T-cell (primary cell): ENCODE measurements at regions not wholly inside any gene's neighbourhood (a gene's known extent, or its start where the extent isn't known, plus 50 kb on each side); places are given as distances from the start of the nearest gene placed in this dataset.

Experiments
- ATAC-seq, 4 experiments: fragments of 200-7000 bp in 3 of 4; fragments of 150-1000 bp in 1 of 4; cut with Tn5 transposase; replicated peaks in 1 of 4; 1 replicate in 3 of 4; 2 replicates in 1 of 4; pipeline ENCODE4 v1.10.0; 2021; ENCODE audit warnings: moderate library complexity in 3 of 4, mild to moderate bottlenecking in 2 of 4, moderate number of reproducible peaks in 1 of 4
- CTCF ChIA-PET, 2 donors: fragments of 300-600 bp; sonication (Branson Sonifier 250); formaldehyde crosslinking; loops; one replicate each; lab custom pipeline; 2022; ENCODE audit warnings: antibody characterized with exemption in 2 of 2; lab: Charles Lee
- POLR2A ChIA-PET, 2 donors: fragments of 300-600 bp; sonication (Branson Sonifier 250); formaldehyde crosslinking; loops; one replicate each; lab custom pipeline; 2022; ENCODE audit warnings: antibody characterized with exemption in 2 of 2; lab: Charles Lee
- DNase-seq, 35 experiments: peaks; one replicate each; pipeline versions ENCODE4 v3.0.0 to v3.0.0-alpha.2; 2013 to 2023
- H3K27ac ChIP-seq: one replicate; pipeline ENCODE4 v1.5.1; 2013; ENCODE audit warnings: low read length
- H3K27me3 ChIP-seq, 2 experiments: replicated peaks in 1 of 2; 1 replicate in 1 of 2; 2 replicates in 1 of 2; pipeline versions ENCODE4 v1.6.1 to v1.7.0; 2013; ENCODE audit warnings: low read length in 1 of 2, mixed read lengths in 1 of 2; ENCODE audit not compliant: control insufficient read depth in 2 of 2, insufficient read depth in 2 of 2; ENCODE audit errors: extremely low read depth in 1 of 2
- H3K36me3 ChIP-seq, 2 donors: 1 replicate in 1 of 2; 2 replicates in 1 of 2; pipeline versions ENCODE4 v1.6.1 to v1.7.0; 2013; ENCODE audit warnings: low read length in 1 of 2; ENCODE audit not compliant: control insufficient read depth in 2 of 2, insufficient read depth in 1 of 2; ENCODE audit errors: extremely low read depth in 1 of 2
- H3K4me1 ChIP-seq, 2 experiments: 1 replicate in 1 of 2; 2 replicates in 1 of 2; pipeline versions ENCODE4 v1.6.1 to v1.7.0; 2013; ENCODE audit warnings: low read length in 2 of 2, mixed read lengths in 1 of 2; ENCODE audit not compliant: insufficient read depth in 2 of 2, control insufficient read depth in 1 of 2; ENCODE audit errors: extremely low read depth in 1 of 2
- H3K4me3 ChIP-seq, 2 donors: 1 replicate in 1 of 2; 2 replicates in 1 of 2; pipeline versions ENCODE4 v1.5.1 to v1.7.0; 2013; ENCODE audit warnings: mild to moderate bottlenecking in 2 of 2, low read length in 1 of 2, moderate library complexity in 1 of 2; ENCODE audit not compliant: control insufficient read depth in 1 of 2; ENCODE audit errors: extremely low read depth in 1 of 2
- H3K9me3 ChIP-seq: 2 replicates; pipeline ENCODE4 v1.7.0; 2013
- H3K27ac Mint-ChIP-seq, 2 donors: one replicate each; pipeline ENCODE4 v1.8.0; 2020 to 2021; ENCODE audit warnings: mild to moderate bottlenecking in 2 of 2, mixed read lengths in 2 of 2
- H3K27me3 Mint-ChIP-seq, 2 donors: one replicate each; pipeline ENCODE4 v1.8.0; 2021 to 2022; ENCODE audit warnings: mixed read lengths in 2 of 2
- H3K36me3 Mint-ChIP-seq: one replicate; pipeline ENCODE4 v1.8.0; 2021; ENCODE audit warnings: mixed read lengths
- H3K4me1 Mint-ChIP-seq, 3 donors: one replicate each; pipeline ENCODE4 v1.8.0; 2020 to 2022; ENCODE audit warnings: mixed read lengths in 3 of 3, mild to moderate bottlenecking in 1 of 3
- H3K4me3 Mint-ChIP-seq, 3 donors: one replicate each; pipeline ENCODE4 v1.8.0; 2020 to 2022; ENCODE audit warnings: mild to moderate bottlenecking in 3 of 3, mixed read lengths in 3 of 3, moderate library complexity in 3 of 3
- H3K9me3 Mint-ChIP-seq, 3 donors: one replicate each; pipeline ENCODE4 v1.8.0; 2020 to 2022; ENCODE audit warnings: mixed read lengths in 3 of 3
- WGBS: methylation state at CpG from one replicate; pipeline ENCODE4 v1.1.5; 2013; ENCODE audit warnings: missing lambda C conversion rate; ENCODE audit not compliant: insufficient coverage; 5-methylcytosine and 5-hydroxymethylcytosine counted together

DNA sequence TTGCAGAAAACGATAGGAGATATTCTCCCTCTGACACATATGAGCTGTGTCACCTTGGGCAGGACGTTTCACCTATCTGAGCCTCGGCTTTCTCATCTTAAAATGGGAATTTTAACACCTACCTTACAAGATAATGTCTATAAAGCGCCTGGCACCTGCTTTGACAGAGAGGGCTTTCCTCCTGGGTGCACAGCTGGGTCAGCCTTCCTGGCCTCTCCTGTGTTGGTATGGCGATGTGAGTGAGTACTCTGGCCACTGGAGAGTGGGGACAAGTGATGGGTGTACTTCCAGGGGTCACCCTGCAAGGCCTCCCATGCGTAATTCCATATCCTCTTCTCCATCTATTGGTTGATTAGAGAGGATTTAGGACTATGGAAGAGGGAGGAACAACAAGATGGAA, 113.1 kb upstream of the SMIM23 start:
- Mint-ChIP-seq H3K9me3 (peaks cover 0 to 7% (median 5%) of the 10 kb centered on the region in 3 donors), H3K27me3 (peaks cover 13 to 27% of the 10 kb centered on the region in 2 donors), H3K4me3 (no peak overlapping the region), H3K27ac (no peak overlapping the region), H3K4me1 (no peaks in the 10 kb centered on the region), H3K36me3 (no peaks in the 10 kb centered on the region)
- ChIA-PET POLR2A (no interaction called here), CTCF (no interaction called here)
- peaks cover 0 to 8% of the 10 kb centered on the region in 2 experiments for H3K27me3 ChIP-seq
- DNase-seq = no peak
- H3K9me3 ChIP-seq = no peaks in the 10 kb centered on the region
- H3K36me3 ChIP-seq = no peaks in the 10 kb centered on the region
- ATAC-seq = no peak
- no peak overlapping the region for H3K27ac ChIP-seq
- H3K4me1 ChIP-seq = no peaks in the 10 kb centered on the region
- no CpG with 5 or more reads among the region's 6 CpGs for WGBS
- no peak overlapping the region for H3K4me3 ChIP-seq

DNA sequence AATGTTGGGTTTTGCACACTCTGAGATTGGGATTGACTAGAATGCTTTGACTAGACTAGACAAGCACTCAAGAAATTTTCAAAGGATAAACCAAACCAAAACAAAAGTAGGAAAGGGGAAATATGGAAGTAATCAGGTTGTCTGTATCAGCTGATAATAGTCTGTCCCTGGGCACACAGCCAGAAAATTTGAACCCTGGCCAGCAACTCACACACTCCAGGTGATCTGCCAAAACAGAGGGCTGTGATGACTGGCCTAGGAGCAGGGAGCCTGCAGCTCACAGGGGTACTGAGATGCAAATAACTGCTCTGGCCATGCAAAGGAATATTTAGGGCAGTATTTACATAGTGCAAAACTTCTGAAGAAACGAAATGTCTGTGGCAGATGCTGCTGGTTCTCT, 112.3 kb upstream of the SMIM23 start:
- H3K4me1 Mint-ChIP-seq = no peaks in the 10 kb centered on the region
- H3K27ac Mint-ChIP-seq = no peak overlapping the region
- Histone ChIP-seq H3K4me3 (no peak overlapping the region), H3K27ac (no peak overlapping the region), H3K27me3 (peaks cover 0 to 8% of the 10 kb centered on the region in 2 experiments), H3K9me3 (no peaks in the 10 kb centered on the region), H3K4me1 (no peaks in the 10 kb centered on the region), H3K36me3 (no peaks in the 10 kb centered on the region)
- ChIA-PET CTCF (no interaction called here), POLR2A (no interaction called here)
- ATAC-seq (no peak), DNase-seq (no peak)
- H3K4me3 Mint-ChIP-seq = no peak overlapping the region
- peaks cover 13 to 27% of the 10 kb centered on the region in 2 donors for H3K27me3 Mint-ChIP-seq
- H3K9me3 Mint-ChIP-seq = peaks cover 0 to 7% (median 5%) of the 10 kb centered on the region in 3 donors
- no peaks in the 10 kb centered on the region for H3K36me3 Mint-ChIP-seq
- 50% methylated on average over 1 of the region's 1 CpG for WGBS

DNA sequence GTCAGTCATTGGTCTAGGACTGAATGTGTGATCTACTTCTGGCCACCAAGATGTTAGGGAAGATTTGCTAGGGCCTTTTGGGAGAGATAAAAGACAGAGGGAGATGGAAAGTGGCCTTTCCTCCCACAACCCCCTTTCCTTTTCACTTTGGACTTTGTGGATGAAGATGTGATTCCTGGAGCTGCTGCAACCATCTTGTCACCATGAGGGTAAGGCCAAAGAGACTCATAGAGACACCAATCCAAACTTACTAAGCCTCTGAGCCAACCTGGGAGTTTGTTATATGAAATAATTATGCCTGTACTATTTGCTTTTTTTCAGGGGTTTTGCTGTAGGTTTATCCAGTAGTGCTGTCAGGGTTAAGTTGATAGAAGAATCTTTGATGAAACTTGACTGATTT, 111.8 kb upstream of the SMIM23 start:
- Mint-ChIP-seq H3K27ac (no peak overlapping the region), H3K4me1 (no peaks in the 10 kb centered on the region), H3K9me3 (peaks cover 0 to 7% (median 5%) of the 10 kb centered on the region in 3 donors), H3K4me3 (no peak overlapping the region), H3K36me3 (no peaks in the 10 kb centered on the region), H3K27me3 (peaks cover 16 to 27% of the 10 kb centered on the region in 2 donors)
- CTCF ChIA-PET = no interaction called here
- DNase-seq = no peak
- no peak overlapping the region for H3K27ac ChIP-seq
- POLR2A ChIA-PET = no interaction called here
- no peaks in the 10 kb centered on the region for H3K9me3 ChIP-seq
- H3K27me3 ChIP-seq = peaks cover 0 to 10% of the 10 kb centered on the region in 2 experiments
- no peaks in the 10 kb centered on the region for H3K36me3 ChIP-seq
- H3K4me3 ChIP-seq = no peak overlapping the region
- ATAC-seq = no peak
- H3K4me1 ChIP-seq = no peaks in the 10 kb centered on the region

DNA sequence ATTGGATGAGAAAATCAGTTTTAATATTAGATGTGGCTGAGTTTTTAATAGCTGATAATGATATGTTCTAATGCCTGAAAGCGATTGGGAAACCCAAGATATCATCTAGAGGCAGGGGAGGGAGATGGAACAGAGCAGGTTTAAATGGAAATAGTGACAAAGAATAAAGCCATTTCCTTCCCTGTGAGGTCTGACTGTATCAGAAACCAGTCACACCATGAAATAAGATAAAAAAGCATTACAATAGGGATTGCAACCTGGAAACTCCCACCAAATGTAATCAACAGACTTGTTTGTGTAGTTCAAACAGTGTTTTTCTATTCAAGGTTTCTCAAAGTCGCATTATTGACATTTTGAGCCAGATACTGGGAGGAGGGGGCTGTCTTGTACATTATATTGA, 110.1 kb upstream of the SMIM23 start:
- Mint-ChIP-seq H3K9me3 (peaks cover 0 to 7% (median 5%) of the 10 kb centered on the region in 3 donors), H3K4me3 (no peak overlapping the region), H3K27ac (no peak overlapping the region), H3K27me3 (peaks cover 22 to 28% of the 10 kb centered on the region in 2 donors), H3K4me1 (no peaks in the 10 kb centered on the region), H3K36me3 (no peaks in the 10 kb centered on the region)
- DNase-seq (no peak), ATAC-seq (no peak)
- H3K4me1 ChIP-seq = no peaks in the 10 kb centered on the region
- no peaks in the 10 kb centered on the region for H3K9me3 ChIP-seq
- ChIA-PET POLR2A (no interaction called here), CTCF (no interaction called here)
- H3K4me3 ChIP-seq = no peak overlapping the region
- no peaks in the 10 kb centered on the region for H3K36me3 ChIP-seq
- peaks cover 0 to 12% of the 10 kb centered on the region in 2 experiments for H3K27me3 ChIP-seq
- no peak overlapping the region for H3K27ac ChIP-seq
- 18% methylated on average over 2 of the region's 2 CpGs for whole genome bisulfite sequencing

DNA sequence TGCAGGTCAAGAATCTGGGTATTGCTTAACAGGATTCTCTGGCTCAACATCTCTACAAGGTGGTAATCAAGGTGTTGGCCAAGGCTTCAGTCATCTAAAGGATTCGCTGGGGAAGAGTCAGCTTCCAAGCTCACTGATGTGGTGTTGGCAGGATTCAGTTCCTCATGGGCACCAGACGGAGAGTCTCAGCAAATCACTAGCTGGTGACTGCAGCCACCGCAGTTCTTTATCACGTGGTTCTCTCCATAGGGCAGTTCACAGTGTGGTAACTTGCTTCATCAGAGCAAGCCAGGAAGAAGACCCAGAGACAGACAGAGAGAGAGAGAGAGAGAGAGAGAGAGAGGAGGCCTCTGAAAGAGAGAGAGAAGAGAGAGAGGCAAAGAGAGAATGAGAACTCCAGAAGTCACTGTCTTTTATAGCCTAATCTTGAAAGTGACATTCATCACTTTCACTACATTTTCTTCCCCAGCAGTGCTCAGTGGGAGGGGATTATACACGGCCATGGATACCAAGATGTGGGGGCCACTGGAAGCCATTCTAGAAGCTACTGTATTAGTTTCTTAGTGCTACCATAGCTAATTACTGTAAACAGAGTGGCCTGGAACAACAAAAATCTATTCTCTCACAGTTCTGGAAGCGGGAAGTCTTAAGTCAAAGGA, 109.2 kb upstream of the SMIM23 start:
- DNase-seq (no peak), ATAC-seq (no peak)
- Mint-ChIP-seq H3K9me3 (peaks cover 0 to 7% (median 5%) of the 10 kb centered on the region in 3 donors), H3K36me3 (no peaks in the 10 kb centered on the region), H3K27ac (no peak overlapping the region), H3K27me3 (peaks cover 27 to 28% of the 10 kb centered on the region in 2 donors), H3K4me3 (no peak overlapping the region), H3K4me1 (no peaks in the 10 kb centered on the region)
- Histone ChIP-seq H3K27me3 (peaks cover 0 to 17% of the 10 kb centered on the region in 2 experiments), H3K9me3 (no peaks in the 10 kb centered on the region), H3K27ac (no peak overlapping the region), H3K36me3 (no peaks in the 10 kb centered on the region), H3K4me1 (no peaks in the 10 kb centered on the region), H3K4me3 (no peak overlapping the region)
- 80% methylated on average over 5 of the region's 6 CpGs for WGBS
- POLR2A ChIA-PET = no interaction called here
- CTCF ChIA-PET = no interaction called here

DNA sequence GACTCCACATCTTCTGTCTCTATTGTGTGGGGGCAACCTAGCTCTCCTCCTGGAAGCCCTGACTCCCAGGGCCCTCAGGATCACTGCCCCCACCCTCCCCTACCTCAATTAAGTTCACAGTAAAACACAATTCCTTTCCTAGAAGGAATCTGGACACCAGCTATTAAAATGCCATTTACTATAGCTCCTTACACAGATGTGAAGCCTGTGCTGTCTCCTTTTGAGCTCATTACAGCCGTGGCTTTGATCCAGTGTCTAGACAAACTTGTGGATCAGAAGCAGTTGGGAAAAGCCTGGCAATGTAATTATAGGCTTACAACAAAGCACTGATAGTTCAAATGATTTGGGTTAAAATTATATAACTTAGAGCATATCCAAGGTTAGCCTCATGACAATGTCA, 107.0 kb upstream of the SMIM23 start:
- peaks cover 0 to 5% (median 3%) of the 10 kb centered on the region in 3 donors for H3K9me3 Mint-ChIP-seq
- DNase-seq = no peak
- H3K27me3 Mint-ChIP-seq = peaks cover 41 to 44% of the 10 kb centered on the region in 2 donors
- Histone ChIP-seq H3K27me3 (peaks cover 0 to 23% of the 10 kb centered on the region in 2 experiments), H3K36me3 (no peaks in the 10 kb centered on the region), H3K27ac (no peak overlapping the region), H3K4me1 (no peaks in the 10 kb centered on the region), H3K9me3 (no peaks in the 10 kb centered on the region), H3K4me3 (no peak overlapping the region)
- ChIA-PET CTCF (no interaction called here), POLR2A (no interaction called here)
- H3K36me3 Mint-ChIP-seq = no peaks in the 10 kb centered on the region
- no CpG with 5 or more reads among the region's 1 CpG for WGBS
- no peak overlapping the region for H3K27ac Mint-ChIP-seq
- H3K4me3 Mint-ChIP-seq = no peak overlapping the region
- ATAC-seq = no peak
- no peaks in the 10 kb centered on the region for H3K4me1 Mint-ChIP-seq
